Kidney tubule cell (primary cell): ENCODE measurements at regions not wholly inside any gene's neighbourhood (a gene's known extent, or its start where the extent isn't known, plus 50 kb on each side); places are given as distances from the start of the nearest gene placed in this dataset.
A peak's percentile ranks its signal among the peaks of the same experiment; 100 is the strongest.

Experiments used
- DNase-seq: peaks from one replicate; pipeline ENCODE4 v3.0.0-alpha.2; 2018; ENCODE audit warnings: low spot score

DNA sequence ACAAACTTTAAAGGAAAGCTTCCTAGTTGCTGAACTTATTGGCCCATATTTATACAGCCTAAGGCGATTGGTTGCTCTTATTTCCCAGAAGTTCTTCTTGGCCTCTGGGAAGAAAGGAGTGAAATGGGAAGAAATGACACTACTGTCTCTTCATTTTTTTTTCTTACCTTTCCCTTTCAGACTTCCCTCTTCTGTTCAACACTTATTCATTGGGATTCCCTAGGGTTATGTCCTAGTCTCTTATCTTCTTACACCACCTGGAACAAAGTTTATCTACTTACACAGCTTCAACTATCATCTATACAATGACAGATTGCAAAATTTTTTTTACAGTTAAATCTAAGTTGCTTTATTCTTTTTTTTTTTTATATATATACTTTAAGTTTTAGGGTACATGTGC is 68.0 kb downstream of the SNX12 start:
- no peak for DNase-seq

DNA sequence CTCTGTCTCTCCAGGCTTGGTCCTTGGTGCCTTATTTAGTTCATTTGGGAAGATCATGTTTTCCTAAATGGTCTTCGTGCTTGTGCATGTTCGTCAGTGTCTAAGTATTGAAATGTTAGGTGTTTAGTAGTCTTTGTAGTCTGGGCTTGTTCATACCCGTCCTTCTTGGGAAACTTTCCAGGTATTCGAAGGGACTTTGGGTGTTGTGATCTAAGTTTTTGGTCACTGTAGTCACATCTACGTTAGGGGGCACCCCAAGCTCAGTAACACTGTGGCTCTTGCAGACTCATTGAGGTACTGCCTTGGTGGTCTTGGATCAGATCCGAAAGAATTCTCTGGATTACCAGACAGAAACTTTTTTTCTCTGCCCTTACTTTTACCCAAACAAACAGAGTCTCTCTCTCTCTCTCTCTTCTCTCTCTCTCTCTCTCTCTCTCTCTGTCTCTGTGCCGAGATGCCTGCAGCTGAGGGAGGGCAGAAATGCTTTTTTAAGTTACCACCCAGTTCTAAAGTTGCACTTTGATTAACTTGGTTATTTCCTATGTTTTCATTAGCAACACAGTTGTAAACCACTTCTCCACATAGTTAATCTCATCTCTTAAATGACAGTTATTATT is 67.6 kb upstream of the SLC7A3 start:
- DNase-seq = peak; percentile 2

DNA sequence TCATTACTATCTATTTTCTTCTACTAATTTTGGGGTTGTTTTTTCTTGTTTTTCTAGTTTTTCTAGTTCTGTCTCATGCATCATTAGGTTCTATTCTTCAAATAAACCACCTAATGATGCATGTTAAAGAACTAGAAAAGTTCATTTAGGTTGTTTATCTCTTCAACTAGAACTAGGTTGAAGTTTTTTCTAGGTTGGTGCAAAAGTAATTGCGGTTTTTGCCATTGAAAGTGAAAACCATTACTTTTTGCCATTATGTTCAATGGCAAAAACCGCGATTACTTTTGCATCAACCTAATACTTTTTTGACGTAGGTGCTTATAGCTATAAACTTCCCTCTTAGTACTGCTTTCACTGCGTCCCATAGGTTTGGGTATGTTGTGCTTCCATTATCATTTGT is 64.4 kb upstream of the SLC7A3 start:
- no peak for DNase-seq

DNA sequence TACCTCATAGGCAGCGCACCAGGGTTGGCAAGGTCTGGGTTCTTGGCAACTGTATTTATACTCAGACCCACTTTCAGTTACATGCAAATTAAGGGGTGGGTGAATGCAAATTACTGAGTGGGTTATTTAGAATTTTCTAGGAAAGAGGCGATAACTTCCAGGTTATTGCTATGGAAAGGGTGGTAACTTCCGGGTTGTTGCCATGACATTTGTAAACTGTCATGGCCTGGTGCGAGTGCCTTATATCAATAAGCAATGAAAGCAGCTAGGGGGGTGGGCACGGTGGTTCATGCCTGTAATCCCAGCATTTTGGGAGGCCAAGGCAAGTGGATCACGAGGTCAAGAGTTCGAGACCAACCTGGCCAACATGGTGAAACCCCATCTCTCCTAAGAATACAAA is 57.5 kb upstream of the SLC7A3 start:
- DNase-seq = no peak
